EL (cell line): ENCODE measurements at regions not wholly inside any gene's neighbourhood (a gene's known extent, or its start where the extent isn't known, plus 50 kb on each side); places are given as distances from the start of the nearest gene placed in this dataset.
"Not testable (repeated sequence)": the region's sequence is repeated elsewhere in the genome, so short reads cannot be mapped to it uniquely, and the experiment has no call there.

ENCODE experiments used
- DNase-seq: peaks from one replicate; pipeline ENCODE4 v3.0.0-alpha.2; 2016

GRCh38 chrX:465418-466215, 78.9 kb upstream of the PPP2R3B start:
- no peak for DNase-seq

- DNase-seq = not testable (repeated sequence)
These were observed 80.1 kb upstream of the PPP2R3B start for GRCh38 chrX:466836-467235.

- not testable (repeated sequence) for DNase-seq
These were observed 81.0 kb upstream of the PPP2R3B start for GRCh38 chrX:467686-468085.

GRCh38 chrX:468979-469378, 82.3 kb upstream of the PPP2R3B start:
- DNase-seq = no peak

- no peak for DNase-seq
These were observed 84.0 kb upstream of the PPP2R3B start for GRCh38 chrX:470686-471085.

GRCh38 chrX:471281-471680, 84.6 kb upstream of the PPP2R3B start:
- DNase-seq = peak; percentile 23

GRCh38 chrX:472275-472674, 85.6 kb upstream of the PPP2R3B start:
- DNase-seq = not testable (repeated sequence)

GRCh38 chrX:475926-476723, 89.4 kb upstream of the PPP2R3B start:
- DNase-seq = peak; percentile 63

- no peak for DNase-seq
These were observed 90.0 kb upstream of the PPP2R3B start for GRCh38 chrX:476724-477075.

GRCh38 chrX:477441-478012, 90.8 kb upstream of the PPP2R3B start:
- no peak for DNase-seq

GRCh38 chrX:479273-479981, 92.7 kb upstream of the PPP2R3B start:
- no peak for DNase-seq

- DNase-seq = no peak
These were observed 94.2 kb upstream of the PPP2R3B start for GRCh38 chrX:480861-481417.

- no peak for DNase-seq
These were observed 95.5 kb upstream of the PPP2R3B start for GRCh38 chrX:482192-482701.

- no peak for DNase-seq
These were observed 96.0 kb upstream of the PPP2R3B start for GRCh38 chrX:482702-483203.

GRCh38 chrX:485368-485767, 98.7 kb upstream of the PPP2R3B start:
- no peak for DNase-seq

GRCh38 chrX:486325-486724, 99.6 kb upstream of the PPP2R3B start:
- DNase-seq = no peak

GRCh38 chrX:487836-488235, 101.1 kb upstream of the PPP2R3B start:
- DNase-seq = no peak

- no peak for DNase-seq
These were observed 103.1 kb upstream of the PPP2R3B start for GRCh38 chrX:489820-490219.

GRCh38 chrX:497186-498014, 110.7 kb upstream of the PPP2R3B start:
- no peak for DNase-seq

- DNase-seq = not testable (repeated sequence)
These were observed 112.2 kb upstream of the PPP2R3B start for GRCh38 chrX:498901-499300.

- no peak for DNase-seq
These were observed 113.2 kb upstream of the PPP2R3B start for GRCh38 chrX:499870-500364.
